ENCODE measurements at regions not wholly inside any gene's neighbourhood (a gene's known extent, or its start where the extent isn't known, plus 50 kb on each side); places are given as distances from the start of the nearest gene placed in this dataset.

GRCh38 chr14:98143566-98143965 lies 1128.4 kb downstream of the BCL11B start:
- no peak overlapping the region for H3K23ac ChIP-seq (ENCODE audit: low read length)
- no peak overlapping the region for H3K4me2 ChIP-seq (ENCODE audit: low read length)
- H3K9ac ChIP-seq (ENCODE audit: low read length), result no peak overlapping the region
- H3K27ac ChIP-seq (ENCODE audit: low read depth, low read length), result no peak overlapping the region
- H2BK12ac ChIP-seq (ENCODE audit: low read length), result no peak overlapping the region
- H3K14ac ChIP-seq (ENCODE audit: low read length), result no peak overlapping the region
- no peaks in the 10 kb centered on the region for H3K4me1 ChIP-seq (ENCODE audit: control insufficient read depth in 1 of 2, insufficient read depth in 2 of 2, low read length in 2 of 2)
- no peak overlapping the region for H2AK5ac ChIP-seq (ENCODE audit: low read length)
- no peak overlapping the region for H4K8ac ChIP-seq (ENCODE audit: low read depth, low read length)
- no peak overlapping the region for H4K91ac ChIP-seq (ENCODE audit: low read depth, low read length)
- no peak overlapping the region for H3K18ac ChIP-seq (ENCODE audit: low read length)
- H3K79me2 ChIP-seq (ENCODE audit: control insufficient read depth, insufficient read depth, low read length, poor library complexity), result no peaks in the 10 kb centered on the region
- no peaks in the 10 kb centered on the region for H3K79me1 ChIP-seq (ENCODE audit: low read length)
- H3K36me3 ChIP-seq (ENCODE audit: control insufficient read depth in 1 of 2, insufficient read depth in 2 of 2, low read length in 2 of 2), result no peaks in the 10 kb centered on the region
- H3K27me3 ChIP-seq (ENCODE audit: insufficient read depth, low read length), result no peaks in the 10 kb centered on the region
- H3K4ac ChIP-seq (ENCODE audit: low read depth, low read length), result no peak overlapping the region
- DNase-seq, result no peak
- H3K4me3 ChIP-seq (ENCODE audit: low read depth, low read length), result no peak overlapping the region
- no peak overlapping the region for H2BK5ac ChIP-seq (ENCODE audit: low read depth, low read length, poor library complexity)
- H2AFZ ChIP-seq (ENCODE audit: insufficient read depth, low read length, poor library complexity), result no peak overlapping the region
- H4K12ac ChIP-seq (ENCODE audit: low read depth, low read length), result no peak overlapping the region
- no peak overlapping the region for H2BK120ac ChIP-seq (ENCODE audit: insufficient read depth, low read length, poor library complexity)
- H3K9me3 ChIP-seq (ENCODE audit: insufficient read depth, low read depth, low read length), result no peaks in the 10 kb centered on the region
- WGBS (ENCODE audit: extremely low coverage, insufficient coverage, insufficient read length), result no CpG with 5 or more reads among the region's 1 CpG

- no peak overlapping the region for H3K4me2 ChIP-seq (ENCODE audit: low read length)
- no peak overlapping the region for H4K12ac ChIP-seq (ENCODE audit: low read depth, low read length)
- no CpG with 5 or more reads among the region's 5 CpGs for WGBS (ENCODE audit: extremely low coverage, insufficient coverage, insufficient read length)
- H2BK5ac ChIP-seq (ENCODE audit: low read depth, low read length, poor library complexity), result no peak overlapping the region
- no peak overlapping the region for H3K9ac ChIP-seq (ENCODE audit: low read length)
- H3K14ac ChIP-seq (ENCODE audit: low read length), result no peak overlapping the region
- peak in 1 of 2 donors; percentile 24 for DNase-seq
- no peak overlapping the region for H2BK12ac ChIP-seq (ENCODE audit: low read length)
- H3K27ac ChIP-seq (ENCODE audit: low read depth, low read length), result no peak overlapping the region
- H3K27me3 ChIP-seq (ENCODE audit: insufficient read depth, low read length), result no peaks in the 10 kb centered on the region
- no peak overlapping the region for H3K4me3 ChIP-seq (ENCODE audit: low read depth, low read length)
- no peak overlapping the region for H4K91ac ChIP-seq (ENCODE audit: low read depth, low read length)
- no peaks in the 10 kb centered on the region for H3K79me2 ChIP-seq (ENCODE audit: control insufficient read depth, insufficient read depth, low read length, poor library complexity)
- no peak overlapping the region for H4K8ac ChIP-seq (ENCODE audit: low read depth, low read length)
- no peak overlapping the region for H2AK5ac ChIP-seq (ENCODE audit: low read length)
- H3K18ac ChIP-seq (ENCODE audit: low read length), result no peak overlapping the region
- H2BK120ac ChIP-seq (ENCODE audit: insufficient read depth, low read length, poor library complexity), result no peak overlapping the region
- H3K36me3 ChIP-seq (ENCODE audit: control insufficient read depth in 1 of 2, insufficient read depth in 2 of 2, low read length in 2 of 2), result no peaks in the 10 kb centered on the region
- H3K23ac ChIP-seq (ENCODE audit: low read length), result no peak overlapping the region
- no peak overlapping the region for H3K4ac ChIP-seq (ENCODE audit: low read depth, low read length)
- no peaks in the 10 kb centered on the region for H3K79me1 ChIP-seq (ENCODE audit: low read length)
- H3K9me3 ChIP-seq (ENCODE audit: insufficient read depth, low read depth, low read length), result no peaks in the 10 kb centered on the region
- no peaks in the 10 kb centered on the region for H3K4me1 ChIP-seq (ENCODE audit: control insufficient read depth in 1 of 2, insufficient read depth in 2 of 2, low read length in 2 of 2)
- H2AFZ ChIP-seq (ENCODE audit: insufficient read depth, low read length, poor library complexity), result no peak overlapping the region
These were observed 1127.0 kb downstream of the BCL11B start for GRCh38 chr14:98144964-98145363.

GRCh38 chr14:98146416-98146815 lies 1125.6 kb downstream of the BCL11B start:
- Histone ChIP-seq H3K18ac (ENCODE audit: low read length) (no peak overlapping the region), H2BK120ac (ENCODE audit: insufficient read depth, low read length, poor library complexity) (no peak overlapping the region), H3K27ac (ENCODE audit: low read depth, low read length) (no peak overlapping the region), H4K8ac (ENCODE audit: low read depth, low read length) (no peak overlapping the region), H3K79me2 (ENCODE audit: control insufficient read depth, insufficient read depth, low read length, poor library complexity) (no peaks in the 10 kb centered on the region), H3K4me3 (ENCODE audit: low read depth, low read length) (no peak overlapping the region), H4K12ac (ENCODE audit: low read depth, low read length) (no peak overlapping the region), H3K9ac (ENCODE audit: low read length) (no peak overlapping the region), H3K4me2 (ENCODE audit: low read length) (no peak overlapping the region), H3K4ac (ENCODE audit: low read depth, low read length) (no peak overlapping the region), H3K14ac (ENCODE audit: low read length) (no peak overlapping the region), H2AK5ac (ENCODE audit: low read length) (no peak overlapping the region), H2AFZ (ENCODE audit: insufficient read depth, low read length, poor library complexity) (no peak overlapping the region), H3K79me1 (ENCODE audit: low read length) (no peaks in the 10 kb centered on the region), H2BK12ac (ENCODE audit: low read length) (no peak overlapping the region), H4K91ac (ENCODE audit: low read depth, low read length) (no peak overlapping the region), H3K36me3 (ENCODE audit: control insufficient read depth in 1 of 2, insufficient read depth in 2 of 2, low read length in 2 of 2) (no peaks in the 10 kb centered on the region), H3K27me3 (ENCODE audit: insufficient read depth, low read length) (no peaks in the 10 kb centered on the region), H3K4me1 (ENCODE audit: control insufficient read depth in 1 of 2, insufficient read depth in 2 of 2, low read length in 2 of 2) (no peaks in the 10 kb centered on the region), H2BK5ac (ENCODE audit: low read depth, low read length, poor library complexity) (no peak overlapping the region), H3K9me3 (ENCODE audit: insufficient read depth, low read depth, low read length) (no peaks in the 10 kb centered on the region), H3K23ac (ENCODE audit: low read length) (no peak overlapping the region)
- WGBS (ENCODE audit: extremely low coverage, insufficient coverage, insufficient read length), result no CpG with 5 or more reads among the region's 5 CpGs
- no peak for DNase-seq

GRCh38 chr14:98154254-98154653 lies 1117.7 kb downstream of the BCL11B start:
- Histone ChIP-seq H3K14ac (ENCODE audit: low read length) (no peak overlapping the region), H3K4me2 (ENCODE audit: low read length) (no peak overlapping the region), H3K79me2 (ENCODE audit: control insufficient read depth, insufficient read depth, low read length, poor library complexity) (no peaks in the 10 kb centered on the region), H3K27me3 (ENCODE audit: insufficient read depth, low read length) (no peaks in the 10 kb centered on the region), H3K79me1 (ENCODE audit: low read length) (no peaks in the 10 kb centered on the region), H4K8ac (ENCODE audit: low read depth, low read length) (no peak overlapping the region), H2BK12ac (ENCODE audit: low read length) (no peak overlapping the region), H2AK5ac (ENCODE audit: low read length) (no peak overlapping the region), H3K27ac (ENCODE audit: low read depth, low read length) (no peak overlapping the region), H3K4me1 (ENCODE audit: control insufficient read depth in 1 of 2, insufficient read depth in 2 of 2, low read length in 2 of 2) (no peaks in the 10 kb centered on the region), H3K23ac (ENCODE audit: low read length) (no peak overlapping the region), H4K12ac (ENCODE audit: low read depth, low read length) (no peak overlapping the region), H3K18ac (ENCODE audit: low read length) (no peak overlapping the region), H3K4me3 (ENCODE audit: low read depth, low read length) (no peak overlapping the region), H2BK120ac (ENCODE audit: insufficient read depth, low read length, poor library complexity) (no peak overlapping the region), H3K4ac (ENCODE audit: low read depth, low read length) (no peak overlapping the region), H3K36me3 (ENCODE audit: control insufficient read depth in 1 of 2, insufficient read depth in 2 of 2, low read length in 2 of 2) (no peaks in the 10 kb centered on the region), H3K9ac (ENCODE audit: low read length) (no peak overlapping the region), H4K91ac (ENCODE audit: low read depth, low read length) (no peak overlapping the region), H2BK5ac (ENCODE audit: low read depth, low read length, poor library complexity) (no peak overlapping the region), H2AFZ (ENCODE audit: insufficient read depth, low read length, poor library complexity) (no peak overlapping the region), H3K9me3 (ENCODE audit: insufficient read depth, low read depth, low read length) (no peaks in the 10 kb centered on the region)
- WGBS (ENCODE audit: extremely low coverage, insufficient coverage, insufficient read length), result no CpG with 5 or more reads among the region's 4 CpGs
- no peak for DNase-seq
